SKM-1 treated with dmso at 0.1 percent for 144 hours (cell line): ENCODE measurements at regions not wholly inside any gene's neighbourhood (a gene's known extent, or its start where the extent isn't known, plus 50 kb on each side); places are given as distances from the start of the nearest gene placed in this dataset.

ENCODE experiments used
- DNase-seq: peaks from one replicate; lab custom pipeline; 2025; ENCODE audit not compliant: unreplicated experiment; lab: John Stamatoyannopoulos, UW

DNA sequence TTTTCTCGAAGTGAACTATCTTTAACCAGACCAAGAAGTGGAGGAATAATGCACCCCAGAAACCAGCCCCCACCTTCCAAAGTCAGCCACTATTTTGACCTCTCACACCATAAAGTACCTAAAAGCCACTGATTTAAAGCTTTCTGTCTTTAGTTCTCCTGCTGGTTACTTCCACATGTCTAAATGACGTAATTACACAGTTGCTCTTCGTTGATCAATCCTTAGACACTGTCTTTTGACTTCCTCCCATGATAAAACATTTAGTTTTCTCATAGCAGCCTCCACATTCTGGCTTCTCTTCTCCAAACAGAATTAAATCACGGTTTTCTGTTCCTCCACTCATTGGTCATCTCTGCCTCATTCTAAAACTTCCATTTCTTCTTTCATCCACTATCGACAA, 294.4 kb upstream of the N4BP1 start:
- no peak for DNase-seq

DNA sequence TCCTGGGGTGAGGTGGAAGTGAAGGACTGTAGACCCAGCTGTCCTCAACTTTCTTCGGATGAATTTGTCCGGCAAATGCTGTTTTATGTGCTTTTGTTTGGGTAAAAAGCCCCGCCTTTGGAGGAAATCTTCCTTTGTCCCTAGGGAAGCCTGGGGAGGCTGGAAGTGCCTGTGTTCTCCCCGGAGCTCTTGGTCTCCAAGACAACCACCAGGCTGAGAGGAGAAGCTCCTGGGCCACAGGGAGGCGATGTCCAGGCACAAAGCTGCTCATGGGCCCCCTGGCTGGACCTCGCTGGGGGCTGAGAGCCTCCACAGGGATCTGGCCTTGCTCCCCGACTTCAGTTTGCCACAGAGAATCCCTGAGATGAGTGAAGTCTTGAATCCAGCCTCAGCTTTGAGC, 293.1 kb upstream of the N4BP1 start:
- no peak for DNase-seq

DNA sequence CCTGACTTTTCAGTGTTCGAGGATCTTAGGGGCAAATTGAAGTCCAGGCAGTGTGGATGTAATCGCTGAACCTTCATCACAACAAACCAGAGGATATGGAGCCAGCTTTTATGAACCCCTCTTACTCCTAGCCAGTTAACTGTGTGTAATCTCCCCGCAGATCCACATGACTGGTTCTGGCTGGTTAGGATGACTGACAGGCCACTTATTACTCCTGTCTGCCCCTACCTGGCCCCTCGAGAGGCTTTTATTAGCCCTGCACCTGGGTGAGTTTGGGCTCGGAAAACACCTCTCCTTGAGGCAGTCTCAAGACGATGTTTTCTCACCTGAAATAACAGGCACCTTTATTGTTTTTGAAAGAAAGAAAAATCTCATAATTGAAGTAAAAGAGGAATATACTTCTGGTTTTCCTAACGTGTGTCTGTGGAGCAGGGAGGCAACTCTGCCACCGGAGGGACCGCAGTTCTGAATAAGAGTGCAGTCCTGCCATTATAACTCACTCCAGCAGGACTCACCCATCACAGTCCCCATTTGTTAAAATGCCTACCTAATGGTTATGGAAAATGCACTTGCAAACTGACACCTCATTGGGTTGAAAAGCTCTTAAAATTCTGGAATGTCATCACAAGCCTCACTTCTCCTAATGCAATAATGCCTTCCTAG, 291.9 kb upstream of the N4BP1 start:
- DNase-seq, result no peak

DNA sequence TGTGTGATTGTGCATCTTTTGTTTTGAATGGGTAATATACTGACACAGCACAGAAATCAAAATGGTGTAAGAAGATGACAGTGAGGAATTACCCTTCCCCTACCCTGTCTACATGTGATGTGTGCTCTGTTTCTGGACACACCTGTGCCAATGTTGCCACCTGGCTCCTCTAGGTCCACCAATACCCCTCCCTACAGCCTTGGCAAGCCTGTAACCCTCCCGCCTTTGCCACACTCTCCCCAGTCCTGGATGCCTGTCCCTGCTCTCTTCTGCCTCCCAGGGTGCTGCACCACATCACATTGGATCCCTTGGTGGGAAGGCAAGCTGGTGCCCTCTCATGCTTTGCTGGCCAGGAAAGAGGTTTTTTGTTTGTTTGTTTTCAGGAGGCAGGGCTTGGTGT, 289.5 kb upstream of the N4BP1 start:
- DNase-seq, result no peak

DNA sequence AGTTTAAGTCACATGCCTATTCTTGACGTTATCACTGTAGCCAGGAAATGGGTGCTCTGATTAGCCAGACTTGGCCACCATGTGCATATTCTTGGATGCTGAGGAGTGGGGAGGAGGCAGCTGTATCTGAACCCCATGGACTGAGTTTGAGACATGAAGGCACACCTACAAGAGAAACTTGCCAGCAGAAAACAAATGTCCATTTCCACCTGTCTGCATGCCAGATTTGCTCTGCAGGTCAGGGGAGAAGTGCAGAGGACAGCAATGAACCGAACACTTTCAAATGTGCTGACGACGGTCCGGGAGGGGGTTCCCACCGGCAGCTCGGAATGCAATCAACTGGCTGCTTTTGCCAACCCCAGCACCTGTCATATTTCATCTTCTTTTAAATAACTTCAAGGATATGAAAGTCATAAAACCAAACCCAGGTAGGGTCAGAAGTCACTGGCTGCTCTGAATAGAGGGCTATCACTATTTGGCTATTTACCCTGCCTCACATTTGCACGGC, 287.8 kb upstream of the N4BP1 start:
- no peak for DNase-seq

DNA sequence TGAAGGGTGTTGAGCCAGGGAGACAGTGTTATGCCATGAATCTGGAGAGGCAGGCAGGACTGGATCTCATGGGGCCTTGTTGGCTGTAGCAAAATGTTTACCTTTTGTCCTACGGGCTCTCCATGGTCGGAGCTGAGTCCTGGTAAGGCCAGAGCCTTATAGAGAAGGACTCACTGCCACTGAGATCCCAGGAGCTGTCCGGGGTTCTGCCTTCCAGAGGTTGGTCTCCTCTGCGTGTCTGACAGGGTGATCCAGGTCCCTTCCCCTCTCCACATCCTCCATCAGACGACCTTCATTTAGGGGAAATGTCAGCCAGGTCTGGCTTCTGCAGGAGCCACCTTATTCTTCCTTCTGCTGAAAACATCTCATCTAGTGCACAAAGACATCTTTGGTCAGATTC, 285.2 kb upstream of the N4BP1 start:
- DNase-seq, result no peak

DNA sequence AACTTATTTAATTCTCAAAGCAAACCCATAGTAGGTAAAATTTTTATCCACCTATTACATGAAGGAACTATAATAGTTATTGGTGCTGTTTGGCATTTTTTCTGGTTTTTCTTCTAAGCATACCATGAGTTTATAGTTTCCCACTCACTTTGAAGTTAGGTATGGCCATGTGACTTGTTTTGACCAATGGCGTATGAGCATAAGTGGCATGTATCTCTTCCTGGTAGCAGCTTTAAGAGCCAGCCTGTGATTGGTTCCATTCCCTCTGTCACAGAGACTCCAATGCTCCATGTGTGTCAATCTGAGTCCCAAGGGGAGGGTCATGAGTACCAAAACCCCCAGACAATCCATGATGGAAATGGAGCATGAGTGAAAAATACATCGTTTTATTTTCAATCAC, 282.9 kb upstream of the N4BP1 start:
- no peak for DNase-seq

DNA sequence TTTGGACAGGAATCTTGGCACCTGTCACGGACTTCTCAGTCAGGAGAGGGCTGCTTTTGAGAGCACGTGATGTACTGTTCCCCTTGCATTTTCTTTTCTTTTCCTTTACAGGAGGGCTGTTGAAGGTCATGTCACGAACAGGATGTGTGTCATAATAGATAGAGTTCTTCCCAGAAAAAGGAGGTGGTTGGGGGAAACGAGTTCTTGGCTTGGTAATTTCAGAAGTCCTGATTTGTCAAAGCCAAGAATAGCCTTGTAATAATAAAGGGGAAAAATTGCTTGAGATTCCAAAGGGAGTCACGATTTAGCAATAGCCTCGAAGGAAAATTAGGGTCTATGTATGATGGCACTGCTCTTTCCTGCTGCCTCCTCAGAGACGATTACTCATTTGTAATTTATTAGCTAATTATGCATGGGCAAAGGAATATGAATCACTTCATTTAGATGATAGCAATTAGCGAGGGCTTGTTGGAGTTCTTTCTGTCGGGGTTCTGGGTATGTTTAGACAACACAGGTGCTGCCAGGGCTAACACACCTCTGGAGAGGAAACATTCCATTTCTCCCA, 277.7 kb upstream of the N4BP1 start:
- no peak for DNase-seq

DNA sequence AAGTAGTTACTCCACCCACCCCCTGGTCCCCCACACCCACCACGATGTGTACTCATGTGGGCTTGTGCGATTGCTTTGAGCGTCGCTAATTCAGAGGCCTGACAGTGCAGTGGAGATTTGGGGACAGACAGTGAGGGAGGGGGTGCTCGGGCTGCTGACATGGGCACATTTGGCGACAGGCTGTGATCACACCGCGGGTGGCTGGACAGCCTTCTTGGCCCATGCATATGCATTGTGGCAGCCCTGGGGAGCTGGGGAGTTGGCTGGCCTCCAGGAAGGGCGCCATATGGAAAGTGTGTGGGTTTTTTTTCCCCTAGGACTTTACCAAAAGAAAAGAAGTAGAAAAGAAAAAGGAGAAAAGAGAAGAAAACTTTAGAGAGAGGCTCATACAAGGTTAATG, 275.5 kb upstream of the N4BP1 start:
- no peak for DNase-seq

DNA sequence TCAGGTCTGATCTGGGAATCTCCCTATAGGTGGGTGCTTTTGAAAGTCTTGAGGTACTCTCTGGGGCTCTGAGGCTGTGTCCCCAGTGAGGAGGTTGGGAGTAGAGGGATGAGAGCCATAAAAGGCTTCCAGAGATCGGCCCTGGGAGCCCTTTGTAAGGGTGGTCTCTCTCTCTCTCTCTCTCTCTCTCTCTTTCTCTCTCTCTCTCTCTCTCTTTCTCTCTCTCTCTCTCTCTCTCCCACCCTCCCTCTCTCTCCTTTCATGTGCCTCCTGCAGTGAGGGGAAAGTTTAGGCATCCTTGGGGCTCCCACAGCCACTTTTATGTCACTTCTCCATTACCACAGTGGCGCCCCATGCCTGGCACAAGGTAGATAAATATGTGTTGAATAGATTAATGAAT, 271.3 kb upstream of the N4BP1 start:
- no peak for DNase-seq

DNA sequence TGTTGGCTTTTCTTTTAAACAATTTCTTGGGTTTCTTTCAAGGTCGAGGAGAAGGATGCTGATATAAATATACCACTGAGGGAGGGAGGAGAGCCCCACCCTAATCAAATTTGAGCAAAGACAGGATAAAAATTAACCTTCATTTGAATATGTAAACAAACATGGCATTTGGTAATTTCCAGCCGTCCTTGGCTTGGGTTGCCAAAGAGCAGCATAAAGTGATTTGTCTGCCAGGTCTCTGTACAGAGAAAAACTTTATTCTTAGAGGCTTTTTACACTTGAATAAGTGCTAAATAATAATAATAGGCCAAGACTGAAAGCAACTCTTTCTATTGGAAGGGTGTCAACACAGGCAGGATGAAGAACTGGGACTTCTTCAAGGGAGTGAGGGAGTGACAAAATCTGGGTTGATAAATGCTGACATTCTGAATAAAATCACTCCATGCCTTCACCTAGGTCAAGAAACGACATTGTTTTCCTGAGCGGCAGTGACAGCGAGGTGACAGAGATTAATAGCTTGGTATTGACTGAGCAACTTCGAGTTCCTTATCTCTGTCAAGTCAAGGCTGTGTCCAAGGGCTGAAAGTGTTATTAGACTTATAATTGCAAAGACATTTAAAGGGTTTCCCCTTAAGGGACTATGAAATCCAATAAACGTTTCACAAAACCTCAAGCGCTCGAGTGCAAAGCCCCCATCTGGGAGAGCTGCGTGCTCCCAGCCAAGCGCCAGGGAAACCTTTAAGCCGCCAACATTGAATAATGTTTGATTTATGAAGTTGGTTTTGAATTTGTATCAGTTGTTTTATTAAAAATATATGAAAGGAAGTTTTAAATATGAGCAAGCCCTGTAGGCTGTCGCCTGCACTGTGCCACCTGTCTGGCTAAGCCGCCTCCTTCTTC, 269.5 kb upstream of the N4BP1 start:
- DNase-seq, result no peak

DNA sequence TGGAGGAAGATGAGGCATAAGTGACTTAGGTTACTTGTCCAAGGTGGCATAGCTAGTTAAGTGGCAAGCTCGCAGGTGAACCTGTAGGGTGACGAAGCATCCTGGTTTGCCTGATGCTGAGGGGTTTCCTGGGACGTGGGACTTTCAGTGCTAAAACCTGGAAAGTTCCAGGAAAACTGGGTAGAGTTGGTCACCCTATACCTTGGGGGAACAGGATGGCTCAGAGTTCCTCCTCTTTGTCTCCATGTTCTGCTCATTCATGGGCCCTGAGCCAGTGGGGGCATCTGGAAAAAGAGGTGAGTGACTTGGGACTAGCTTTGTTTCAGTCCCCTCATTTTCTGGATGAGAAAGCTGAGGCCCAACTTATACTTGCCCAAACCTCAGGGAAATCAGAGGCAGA, 268.0 kb upstream of the N4BP1 start:
- no peak for DNase-seq

DNA sequence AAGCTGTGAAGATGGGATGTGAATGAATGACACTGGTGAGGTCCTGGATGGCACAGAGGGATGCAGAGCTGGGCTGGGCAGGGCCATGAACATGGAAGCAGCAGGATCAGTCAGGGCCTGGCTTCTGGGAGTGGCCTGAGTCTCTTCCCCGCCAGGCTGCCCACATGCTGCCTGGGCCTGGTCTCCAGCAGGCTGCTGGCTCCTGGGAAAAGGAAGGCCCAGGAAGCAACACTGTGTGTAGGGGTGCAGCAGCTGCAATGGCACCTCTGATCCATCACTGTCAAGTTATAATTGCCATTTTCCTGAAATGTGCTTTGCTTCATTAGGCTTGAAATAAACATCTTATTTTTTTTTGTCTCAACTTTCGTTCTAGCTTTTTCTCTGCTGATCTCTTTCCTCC, 260.2 kb upstream of the N4BP1 start:
- no peak for DNase-seq

DNA sequence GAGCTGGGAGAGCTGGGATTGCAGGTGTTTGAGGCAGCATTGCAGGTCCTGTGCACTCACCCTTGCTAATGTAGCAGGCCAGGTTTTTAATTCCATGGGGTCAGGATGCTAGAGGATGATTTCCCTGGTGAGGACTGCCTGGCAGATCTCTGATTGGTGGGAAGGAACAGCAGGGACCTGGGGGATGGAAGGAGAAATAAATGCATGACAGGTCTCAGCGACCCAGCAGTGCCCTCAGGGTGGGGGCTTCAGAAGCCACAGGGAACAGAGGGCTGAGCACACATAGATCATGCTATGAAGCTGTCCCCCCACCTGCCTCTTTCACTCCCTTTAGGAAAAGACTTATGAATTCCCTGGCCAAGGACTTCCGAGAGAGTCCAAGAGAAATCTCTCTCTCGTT, 255.5 kb upstream of the N4BP1 start:
- no peak for DNase-seq

DNA sequence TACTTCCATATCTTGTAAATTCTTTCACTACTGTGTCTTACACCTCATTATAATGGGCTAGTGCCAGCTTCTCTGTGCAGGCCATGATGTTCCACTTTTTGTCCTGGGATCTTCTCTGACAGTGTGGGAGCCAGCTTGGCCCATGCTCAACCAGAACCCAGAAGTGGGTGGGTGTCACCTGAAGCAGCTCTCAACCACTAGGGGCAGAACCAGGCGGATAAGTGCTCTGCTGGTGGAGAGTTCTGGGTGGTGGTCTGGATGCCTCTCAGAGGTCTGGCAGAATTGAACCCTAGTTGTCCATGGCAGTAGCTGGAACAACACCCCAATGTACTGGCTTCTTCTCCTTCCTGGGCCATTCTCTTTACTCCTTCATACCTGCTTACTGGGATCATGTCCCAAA, 254.1 kb upstream of the N4BP1 start:
- DNase-seq, result no peak

DNA sequence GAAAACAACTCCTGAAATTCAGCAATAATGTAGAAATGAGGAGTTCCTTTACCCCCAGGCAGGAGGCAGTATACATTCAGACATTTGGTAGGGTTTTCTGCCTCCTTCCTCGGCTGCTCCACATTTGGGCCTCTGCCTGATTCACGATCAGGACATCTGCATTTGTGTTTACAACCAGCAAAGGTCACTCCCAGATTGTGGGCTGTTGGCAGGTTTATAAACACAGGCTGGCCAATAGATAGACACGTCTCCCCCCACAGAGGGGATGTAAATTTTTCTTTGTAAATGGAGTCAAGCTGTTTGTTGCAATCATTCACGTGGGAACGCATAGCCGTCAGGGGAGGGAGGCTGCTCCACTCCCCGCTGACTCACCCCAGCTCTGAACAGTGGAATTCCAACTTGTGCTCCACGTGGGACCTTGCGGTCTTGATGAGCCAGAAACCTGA, 252.1 kb upstream of the N4BP1 start:
- DNase-seq, result no peak

DNA sequence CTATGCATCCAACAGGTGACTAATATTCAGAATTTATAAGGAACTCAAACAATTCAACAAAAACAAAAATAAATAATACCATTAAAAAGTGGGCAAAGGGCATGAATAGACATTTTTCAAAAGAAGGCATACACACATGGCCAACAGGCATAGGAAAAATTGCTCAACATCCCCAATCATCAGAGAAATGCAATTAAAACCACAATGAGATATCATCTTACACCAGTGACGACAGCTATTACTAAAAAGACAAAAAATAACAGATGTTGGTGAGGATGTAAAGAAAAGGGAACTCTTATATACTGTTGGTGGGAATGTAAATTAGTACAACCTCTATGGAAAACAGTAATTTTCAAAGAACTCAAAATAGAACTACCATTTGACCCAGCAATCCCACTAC, 250.4 kb upstream of the N4BP1 start:
- DNase-seq, result no peak

DNA sequence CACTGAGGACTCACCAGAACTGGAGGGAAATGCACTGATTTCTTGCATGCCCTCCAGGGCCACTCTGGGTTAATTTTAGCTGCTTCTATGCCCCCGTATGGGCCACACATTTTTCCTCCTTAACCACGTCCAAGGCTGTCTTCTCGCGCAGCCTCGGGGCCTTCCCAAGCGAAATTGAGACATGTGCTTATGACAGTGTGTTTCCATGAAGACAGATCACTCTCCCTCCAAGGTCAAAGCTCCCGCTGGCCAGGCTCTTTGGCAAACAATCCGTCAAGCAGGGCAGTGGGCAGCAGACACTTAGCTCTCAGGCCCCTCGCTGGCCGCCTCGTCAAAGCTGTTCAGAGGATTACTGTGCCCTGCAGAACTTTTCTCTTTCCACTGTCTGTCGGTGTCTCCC, 243.0 kb upstream of the N4BP1 start:
- DNase-seq, result no peak

DNA sequence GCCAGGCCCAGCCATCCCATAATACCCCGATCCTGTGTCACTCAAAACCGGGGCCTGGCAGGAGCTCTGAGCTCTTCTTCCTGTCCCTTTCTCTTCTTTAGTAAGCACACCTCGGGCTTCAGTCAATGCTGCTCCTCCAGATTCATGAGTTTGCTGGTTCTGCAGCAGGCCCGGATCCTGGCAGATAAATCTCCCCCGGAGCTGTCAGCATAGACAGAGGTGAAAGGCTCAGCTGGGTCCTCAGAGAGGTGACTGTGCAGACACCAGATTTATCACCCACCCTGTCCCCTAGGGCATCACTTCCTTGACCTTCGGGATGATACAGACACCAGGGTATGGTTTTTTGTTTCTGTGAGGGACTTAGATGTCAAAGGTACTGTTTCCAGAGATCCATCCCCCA, 242.5 kb upstream of the N4BP1 start:
- DNase-seq, result no peak

DNA sequence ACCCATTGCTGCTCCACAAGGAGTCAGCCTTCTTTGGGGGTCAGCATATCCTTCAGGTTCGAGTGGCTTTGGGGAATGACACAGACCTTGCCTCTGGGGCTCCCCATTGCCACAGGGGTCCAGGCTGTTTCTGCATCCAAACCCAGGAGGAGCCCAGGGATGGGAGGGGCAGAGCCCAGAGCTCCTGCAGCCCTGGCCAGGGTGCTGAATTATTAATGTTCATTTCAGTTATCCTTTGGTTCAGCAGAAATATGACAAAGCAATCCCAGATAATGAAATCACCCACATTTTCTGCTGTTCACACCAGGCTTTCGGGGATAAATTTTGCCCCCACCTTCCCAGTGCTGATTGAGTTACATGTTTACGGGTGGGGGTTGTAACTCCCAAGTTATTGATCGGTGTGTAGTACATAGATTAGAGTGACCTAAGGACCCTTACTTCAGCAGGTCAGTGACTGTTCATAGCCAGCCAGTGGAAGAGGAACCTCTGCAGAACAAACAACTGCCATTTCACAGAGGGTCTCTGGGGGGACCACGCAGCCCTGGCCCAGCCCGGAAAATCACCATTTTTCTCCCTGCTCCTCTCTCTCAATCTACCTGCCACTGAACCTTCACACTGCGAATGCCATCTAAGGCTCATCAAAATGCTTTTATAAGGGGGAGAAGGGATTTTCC, 240.3 kb upstream of the N4BP1 start:
- DNase-seq, result no peak

DNA sequence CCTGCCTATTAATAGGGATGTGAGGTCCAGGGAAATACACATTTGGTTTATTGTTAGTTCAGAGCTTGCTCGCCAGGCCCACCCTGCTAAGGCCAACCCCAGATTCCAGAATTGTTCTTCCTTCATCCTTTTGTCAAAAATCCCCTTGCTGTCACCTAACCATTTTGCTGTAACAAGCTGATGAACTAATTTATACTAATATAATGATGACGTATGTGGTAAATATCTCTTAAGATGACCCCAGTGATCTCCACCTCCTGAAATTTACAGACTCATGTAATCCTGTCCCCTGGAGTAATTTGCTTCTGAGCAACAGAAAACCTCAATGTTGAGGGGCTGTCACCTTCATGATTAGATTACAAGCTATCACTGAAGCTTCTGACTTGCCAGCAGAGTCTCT, 236.3 kb upstream of the N4BP1 start:
- no peak for DNase-seq

DNA sequence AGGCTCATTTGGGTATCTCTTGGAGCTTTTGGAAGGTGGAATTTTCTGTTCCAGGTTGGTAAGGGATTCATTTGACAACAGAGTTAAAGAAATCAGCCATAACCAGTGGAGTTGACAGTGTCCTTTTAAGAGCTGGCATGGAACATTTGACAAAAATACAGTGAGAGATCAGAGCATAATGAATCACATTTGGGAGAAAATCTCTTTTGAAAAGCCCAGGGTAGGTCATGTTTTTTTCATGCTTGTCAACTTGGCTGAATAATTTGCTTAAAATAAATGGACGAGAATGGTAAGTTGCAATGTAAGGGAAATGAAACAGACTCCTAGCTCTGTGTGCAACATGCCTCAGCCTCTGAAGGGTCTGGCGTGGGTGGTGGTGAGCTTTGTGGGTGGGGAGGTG, 235.3 kb upstream of the N4BP1 start:
- DNase-seq, result no peak
